Smooth muscle cell of the brain vasculature (primary cell): ENCODE measurements at regions not wholly inside any gene's neighbourhood (a gene's known extent, or its start where the extent isn't known, plus 50 kb on each side); places are given as distances from the start of the nearest gene placed in this dataset.

Source experiments
- DNase-seq: peaks from one replicate; pipeline ENCODE4 v3.0.0-alpha.2; 2012; ENCODE audit warnings: low read depth, low spot score

- DNase-seq = no peak
Measured at GRCh38 chr15:25233766-25234350, 205.0 kb downstream of the UBE3A start.

DNA sequence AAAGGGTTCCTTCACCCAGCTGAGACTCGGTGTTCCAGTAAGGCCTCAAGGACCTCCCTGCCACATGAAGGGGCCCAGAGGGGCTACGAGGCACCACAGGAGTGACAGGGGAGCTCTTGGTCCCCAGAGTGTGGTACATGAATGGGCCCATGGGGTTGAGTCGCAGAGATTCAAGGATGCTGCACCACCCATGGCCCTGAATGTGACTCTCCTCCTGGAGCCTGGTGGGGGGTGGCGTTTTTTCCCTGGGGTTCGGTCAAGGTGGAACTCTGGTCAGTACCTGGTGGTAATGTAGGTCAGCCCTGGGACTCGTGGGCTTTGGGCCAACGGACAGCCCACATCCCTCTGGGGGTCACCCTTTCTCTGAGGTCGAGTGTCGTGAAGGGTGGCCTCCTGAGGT lies 204.0 kb downstream of the UBE3A start:
- no peak for DNase-seq

- DNase-seq = no peak
Measured at GRCh38 chr15:25235391-25235790, 203.4 kb downstream of the UBE3A start.

GRCh38 chr15:25236143-25236860 lies 202.5 kb downstream of the UBE3A start:
- DNase-seq = no peak

GRCh38 chr15:25236861-25237155 lies 202.0 kb downstream of the UBE3A start:
- no peak for DNase-seq

DNA sequence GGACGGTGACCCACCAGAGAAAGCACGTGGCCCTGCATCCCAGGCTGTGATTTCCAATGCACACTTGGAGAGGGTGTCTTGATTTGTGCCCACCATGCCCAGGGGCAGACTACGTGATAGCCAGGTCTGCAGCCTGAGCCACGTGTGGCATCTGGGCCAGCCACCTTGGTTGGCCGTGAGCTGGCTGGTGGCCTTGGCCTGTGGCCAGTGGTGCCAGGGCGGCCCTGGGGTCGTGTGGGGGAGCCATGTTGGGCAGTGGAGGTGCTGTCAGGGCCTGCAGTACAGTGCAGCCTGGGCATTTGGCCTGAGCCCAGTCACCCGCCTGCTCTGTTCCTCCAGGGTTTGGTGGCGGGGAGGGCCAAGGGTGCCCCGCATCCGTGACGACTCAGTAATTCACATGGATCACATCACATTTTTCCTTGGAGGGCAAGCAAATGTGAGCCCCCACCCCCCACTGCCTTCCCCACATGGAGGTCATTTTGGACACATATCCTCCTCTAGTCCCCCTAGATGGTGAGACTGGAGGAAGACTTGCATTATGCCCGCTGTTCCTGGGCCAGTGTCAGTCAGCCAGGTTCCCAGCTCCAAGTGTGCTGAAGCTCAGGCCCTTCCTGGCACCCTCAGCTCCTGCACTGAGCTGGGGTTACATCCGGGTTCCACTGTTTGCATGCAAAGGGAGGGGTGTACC lies 201.4 kb downstream of the UBE3A start:
- no peak for DNase-seq

- no peak for DNase-seq
Measured at GRCh38 chr15:25238126-25238525, 200.7 kb downstream of the UBE3A start.

- no peak for DNase-seq
Measured at GRCh38 chr15:25238716-25239470, 199.9 kb downstream of the UBE3A start.

- DNase-seq = no peak
Measured at GRCh38 chr15:25239471-25240345, 199.1 kb downstream of the UBE3A start.

DNA sequence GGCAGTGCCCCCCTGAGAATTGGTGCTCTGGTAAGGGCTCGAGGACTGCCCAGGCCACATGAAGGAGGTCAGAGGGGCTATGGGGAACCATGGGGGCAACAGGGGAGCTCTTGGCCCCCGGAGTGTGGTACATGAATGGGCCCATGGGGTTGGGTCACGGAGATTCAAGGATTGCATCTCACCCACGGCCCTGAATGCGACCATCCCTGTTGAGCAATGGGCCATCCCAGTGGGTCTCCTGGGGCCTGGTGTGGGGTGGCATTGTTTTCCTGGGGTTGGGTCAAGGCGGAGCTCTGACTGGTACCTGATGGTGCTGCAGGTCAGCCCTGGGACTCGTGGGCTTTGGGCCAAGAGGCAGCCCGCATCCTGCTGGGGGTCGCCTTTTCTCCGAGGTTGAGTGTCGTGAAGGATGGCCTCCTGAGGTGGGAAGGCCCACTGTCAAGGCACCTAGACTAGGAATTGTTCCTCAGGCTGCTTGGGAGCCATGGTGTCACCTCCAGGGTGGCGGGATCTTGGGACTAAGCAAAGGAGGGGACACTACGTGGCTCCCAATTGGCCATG lies 198.3 kb downstream of the UBE3A start:
- DNase-seq = no peak

GRCh38 chr15:25241241-25241801 lies 197.5 kb downstream of the UBE3A start:
- no peak for DNase-seq

GRCh38 chr15:25242166-25242879 lies 196.5 kb downstream of the UBE3A start:
- no peak for DNase-seq

DNA sequence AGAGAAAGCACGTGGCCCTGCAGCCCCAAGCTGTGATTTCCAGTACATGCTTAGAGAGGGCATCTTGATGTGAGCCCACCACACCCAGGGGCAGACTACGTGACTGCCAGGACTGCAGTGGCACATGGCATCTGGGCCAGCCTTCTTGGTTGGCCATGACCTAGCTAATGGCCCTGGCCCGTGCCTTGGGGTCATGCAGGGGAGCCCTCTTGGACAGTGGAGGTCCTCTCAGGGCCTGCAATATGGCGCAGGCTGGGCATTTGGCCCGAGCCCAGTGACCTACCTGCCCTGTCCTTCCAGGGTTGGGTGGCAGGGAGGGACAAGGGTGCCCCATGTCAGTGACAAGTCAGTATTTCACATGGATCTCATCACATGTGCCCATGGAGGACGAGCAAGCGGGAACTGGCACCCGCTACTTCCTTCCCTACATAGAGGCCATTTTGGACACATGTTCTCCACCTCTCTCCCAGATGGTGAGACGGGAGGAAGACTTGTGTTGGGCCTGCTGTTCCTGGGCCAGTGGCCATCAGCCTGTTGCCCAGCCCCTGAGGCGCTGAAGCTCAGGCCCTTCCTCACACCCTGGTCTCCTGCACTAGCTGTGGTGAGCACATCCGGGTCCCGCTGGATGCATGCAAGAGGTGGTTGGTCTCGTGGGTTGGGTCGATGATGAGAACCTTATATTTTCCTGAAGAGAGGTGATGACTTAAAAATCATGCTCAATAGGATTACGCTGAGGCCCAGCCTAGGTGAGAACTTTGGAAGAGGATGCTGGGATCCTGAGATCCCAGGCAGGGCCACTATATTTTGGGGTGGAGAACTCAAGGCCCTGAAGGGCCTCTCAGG lies 195.6 kb downstream of the UBE3A start:
- no peak for DNase-seq

- no peak for DNase-seq
Measured at GRCh38 chr15:25243800-25244097, 195.1 kb downstream of the UBE3A start.

DNA sequence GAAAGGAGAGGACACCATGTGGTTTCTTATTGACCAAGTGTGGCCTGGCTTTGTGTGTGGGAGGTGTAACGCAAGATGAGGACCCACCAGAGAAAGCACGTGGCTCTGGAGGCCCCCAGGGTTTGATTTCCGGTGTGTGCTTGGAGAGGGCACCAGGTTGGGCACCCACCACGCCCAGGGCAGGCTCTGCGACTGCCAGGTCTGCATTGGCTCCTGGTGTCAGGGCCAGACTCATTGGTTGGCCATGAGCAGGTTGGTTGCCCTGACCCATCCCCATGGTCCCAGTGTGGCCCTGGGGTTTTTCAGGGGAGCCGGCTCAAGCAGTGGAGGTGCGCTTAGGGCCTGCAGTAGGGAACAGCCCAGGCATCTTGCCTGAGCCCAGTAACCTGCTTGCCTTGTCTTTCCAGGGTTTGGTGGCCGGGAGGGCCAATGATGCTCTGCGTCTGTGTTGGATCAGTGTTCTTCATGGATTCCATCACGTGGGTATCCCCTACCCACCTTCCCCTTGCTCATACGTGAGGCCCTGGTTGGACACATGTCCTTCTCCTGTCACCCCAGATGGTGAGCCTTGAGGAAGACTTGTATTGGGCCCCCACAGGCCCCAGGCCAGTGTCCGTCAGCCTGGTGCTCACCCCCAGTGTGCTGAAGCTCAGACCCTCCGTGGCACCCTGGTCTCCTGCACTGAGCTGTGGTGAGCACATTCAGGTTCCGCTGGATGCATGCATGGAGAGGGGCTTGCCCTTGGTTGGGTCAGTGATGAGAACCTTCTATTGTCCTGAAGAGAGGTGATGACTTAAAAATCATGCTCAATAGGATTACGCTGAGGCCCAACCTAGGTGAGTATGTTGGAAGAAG lies 193.9 kb downstream of the UBE3A start:
- no peak for DNase-seq

DNA sequence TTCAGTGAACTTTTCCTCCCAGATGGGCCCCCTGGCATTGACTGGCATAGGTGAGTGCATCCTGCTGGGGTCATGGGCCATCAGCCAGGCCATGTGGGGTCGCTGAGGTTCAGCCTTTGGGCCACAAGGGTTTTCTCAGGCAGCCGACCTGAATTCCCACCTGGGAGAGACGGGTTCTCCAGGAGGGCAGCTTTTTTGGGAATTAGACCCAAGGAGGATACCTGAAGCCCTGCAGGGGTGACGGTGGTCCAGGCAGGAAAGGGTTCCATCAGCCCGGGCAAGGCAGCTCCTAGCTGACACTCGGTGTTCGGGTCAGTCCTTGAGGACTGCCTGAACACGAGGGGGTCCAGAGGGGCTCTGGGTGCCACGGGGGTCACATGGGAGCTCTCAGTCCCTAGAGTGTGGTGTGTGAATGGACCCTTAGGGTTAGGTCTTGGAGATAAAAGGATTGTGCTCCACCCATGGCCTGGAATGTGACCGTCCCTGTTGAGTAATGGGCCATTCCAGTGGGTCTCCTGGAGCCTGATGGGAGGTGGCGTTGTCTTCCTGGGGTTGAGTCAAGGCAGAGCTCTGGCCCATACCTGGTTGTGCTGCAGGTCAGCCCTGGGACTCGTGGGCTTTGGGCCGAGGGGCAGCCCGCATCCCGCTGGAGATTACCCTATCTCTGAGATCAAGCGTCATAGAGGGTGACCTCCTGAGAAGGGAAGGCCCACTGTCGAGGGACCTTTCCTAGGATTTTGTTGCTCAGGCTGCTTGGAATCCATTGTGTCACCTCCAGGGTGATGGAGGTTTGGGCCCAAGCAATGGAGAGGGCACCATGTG lies 192.8 kb downstream of the UBE3A start:
- DNase-seq = no peak

- DNase-seq = no peak
Measured at GRCh38 chr15:25246641-25247406, 192.0 kb downstream of the UBE3A start.
